PC-3 (cell line): ENCODE measurements at regions not wholly inside any gene's neighbourhood (a gene's known extent, or its start where the extent isn't known, plus 50 kb on each side); places are given as distances from the start of the nearest gene placed in this dataset.

Source experiments
- ATAC-seq: fragments of 200-7000 bp; cut with Tn5 transposase; 2 replicates; pipeline ENCODE4 v1.9.1; 2020; ENCODE audit warnings: mild to moderate bottlenecking, moderate library complexity
- BruUV-seq: library from RNA; stranded (reverse); fragments of 400-500 nt; replicated peaks from 2 replicates; lab custom pipeline; 2021; lab: Mats Ljungman, UMichigan
- CTCF ChIA-PET: fragments of 300-600 bp; sonication (Branson Sonifier 250); formaldehyde crosslinking; loops from one replicate; lab custom pipeline; 2022; ENCODE audit warnings: antibody characterized with exemption; lab: Charles Lee
- POLR2A ChIA-PET: fragments of 300-600 bp; sonication (Branson Sonifier 250); formaldehyde crosslinking; loops from one replicate; lab custom pipeline; 2022; ENCODE audit warnings: antibody characterized with exemption; ENCODE audit not compliant: unreplicated experiment; lab: Charles Lee
- DNase-seq: peaks from one replicate; pipeline ENCODE4 v3.0.0-alpha.2; 2015
- H2AFZ ChIP-seq: fragments of 300-600 bp; sonication (generic); 2 replicates; pipeline ENCODE4 v1.6.0; 2016; ENCODE audit warnings: antibody characterized with exemption, low read length
- H3F3A ChIP-seq: fragments of 300-600 bp; sonication (generic); one replicate; pipeline ENCODE4 v1.6.0; 2017; ENCODE audit warnings: antibody characterized with exemption, low read length, control low read depth, mild to moderate bottlenecking; ENCODE audit not compliant: unreplicated experiment
- H3K27ac ChIP-seq: fragments of 300-600 bp; sonication (generic); 2 replicates; pipeline ENCODE4 v1.5.1; 2016; ENCODE audit warnings: mild to moderate bottlenecking, low read length
- H3K27me3 ChIP-seq: fragments of 300-600 bp; sonication (generic); 2 replicates; pipeline ENCODE4 v1.6.1; 2016; ENCODE audit warnings: low read length, mixed read lengths
- H3K36me3 ChIP-seq: fragments of 300-600 bp; sonication (generic); 2 replicates; pipeline ENCODE4 v1.6.1; 2016; ENCODE audit warnings: low read depth, mixed run types, low read length, mixed read lengths
- H3K4me1 ChIP-seq: fragments of 300-600 bp; sonication (generic); 2 replicates; pipeline ENCODE4 v1.5.1; 2016; ENCODE audit warnings: low read length; ENCODE audit not compliant: insufficient read depth
- H3K4me2 ChIP-seq: fragments of 300-600 bp; sonication (generic); 2 replicates; pipeline ENCODE4 v1.6.0; 2016; ENCODE audit warnings: low read length
- H3K4me3 ChIP-seq: fragments of 300-600 bp; sonication (generic); 2 replicates; pipeline ENCODE4 v1.5.1; 2016; ENCODE audit warnings: mild to moderate bottlenecking, low read length, mixed read lengths
- H3K79me2 ChIP-seq: fragments of 300-600 bp; sonication (generic); 2 replicates; pipeline ENCODE4 v1.6.1; 2017; ENCODE audit warnings: low read length, mixed read lengths
- H3K9ac ChIP-seq: fragments of 300-600 bp; sonication (generic); 2 replicates; pipeline ENCODE4 v1.6.0; 2016; ENCODE audit warnings: mild to moderate bottlenecking, low read length
- H3K9me2 ChIP-seq: fragments of 300-600 bp; sonication (generic); replicated peaks from 2 replicates; pipeline ENCODE4 v1.6.1; 2016; ENCODE audit warnings: mixed run types, low read length, mixed read lengths
- H3K9me3 ChIP-seq: fragments of 300-600 bp; sonication (generic); 2 replicates; pipeline ENCODE4 v1.6.1; 2016; ENCODE audit warnings: low read length, mixed read lengths
- H4K20me1 ChIP-seq: fragments of 300-600 bp; sonication (generic); 2 replicates; pipeline ENCODE4 v1.6.1; 2016; ENCODE audit warnings: low read length, mixed read lengths
- CTCF ChIP-seq: fragments of 300-600 bp; sonication (generic); conservative IDR thresholded peaks from 2 replicates; pipeline ENCODE4 v1.5.1; 2017; ENCODE audit warnings: antibody characterized with exemption, low read depth, mild to moderate bottlenecking, low read length
- EZH2 ChIP-seq: fragments of 300-600 bp; sonication (generic); IDR thresholded peaks from one replicate; pipeline ENCODE4 v1.6.1; 2017; ENCODE audit warnings: antibody characterized with exemption, mild to moderate bottlenecking, low read length; ENCODE audit not compliant: unreplicated experiment
- EZH2phosphoT487 ChIP-seq: fragments of 300-600 bp; sonication (generic); IDR thresholded peaks from 2 replicates; pipeline ENCODE4 v1.6.1; 2018; ENCODE audit warnings: mild to moderate bottlenecking, antibody characterized with exemption, low read length, borderline replicate concordance
- intact Hi-C: fragments of 100-400 bp; cut with micrococcal nuclease; formaldehyde crosslinking; loops from 2 replicates; pipeline ENCODE4 v1.9.0; 2023

- H3F3A ChIP-seq, result no peaks in the 10 kb centered on the region
- H2AFZ ChIP-seq, result no peak overlapping the region
- CTCF ChIA-PET, result no interaction called here
- ATAC-seq (no peak), DNase-seq (no peak)
- H3K4me2 ChIP-seq, result no peak overlapping the region
- no peak overlapping the region for H3K27ac ChIP-seq
- no peaks in the 10 kb centered on the region for H3K27me3 ChIP-seq
- H3K9me3 ChIP-seq, result no peaks in the 10 kb centered on the region
- TF ChIP-seq EZH2 (no peak), CTCF (no peak), EZH2phosphoT487 (no peak)
- H3K4me3 ChIP-seq, result no peak overlapping the region
- POLR2A ChIA-PET, result no interaction called here
- no peaks in the 10 kb centered on the region for H4K20me1 ChIP-seq
- BruUV-seq, result no TSS peak
- no peaks in the 10 kb centered on the region for H3K36me3 ChIP-seq
- no peaks in the 10 kb centered on the region for H3K9me2 ChIP-seq
- intact Hi-C loops, result no loop called here
- no peak overlapping the region for H3K9ac ChIP-seq
- no peaks in the 10 kb centered on the region for H3K79me2 ChIP-seq
- H3K4me1 ChIP-seq, result no peaks in the 10 kb centered on the region
These were observed 545.5 kb downstream of the CBLN2 start for GRCh38 chr18:71998547-71999097.

- ChIA-PET POLR2A (no interaction called here), CTCF (interaction anchor here (0.6 kb wide), 1 partner anchor 1065 kb away, joined by 5 read pairs; no protein-coding TSS in a partner anchor)
- no TSS peak for BruUV-seq
- Histone ChIP-seq H3K27me3 (no peaks in the 10 kb centered on the region), H3K4me3 (no peak overlapping the region), H4K20me1 (no peaks in the 10 kb centered on the region), H3K9me3 (no peaks in the 10 kb centered on the region), H3K9ac (no peak overlapping the region), H3K79me2 (no peaks in the 10 kb centered on the region), H3K4me2 (no peak overlapping the region), H3K4me1 (no peaks in the 10 kb centered on the region), H3F3A (no peaks in the 10 kb centered on the region), H2AFZ (no peak overlapping the region), H3K9me2 (no peaks in the 10 kb centered on the region), H3K36me3 (no peaks in the 10 kb centered on the region), H3K27ac (no peak overlapping the region)
- intact Hi-C loops, result no loop called here
- 0 out of 2 replicates have a peak, but pooled peaks have one; percentile 33 for ATAC-seq
- no peak for TF ChIP-seq EZH2
- no peak for TF ChIP-seq CTCF
- TF ChIP-seq EZH2phosphoT487, result no peak
- peak; percentile 18 for DNase-seq
These were observed 548.2 kb downstream of the CBLN2 start for GRCh38 chr18:71995904-71996465.

DNA sequence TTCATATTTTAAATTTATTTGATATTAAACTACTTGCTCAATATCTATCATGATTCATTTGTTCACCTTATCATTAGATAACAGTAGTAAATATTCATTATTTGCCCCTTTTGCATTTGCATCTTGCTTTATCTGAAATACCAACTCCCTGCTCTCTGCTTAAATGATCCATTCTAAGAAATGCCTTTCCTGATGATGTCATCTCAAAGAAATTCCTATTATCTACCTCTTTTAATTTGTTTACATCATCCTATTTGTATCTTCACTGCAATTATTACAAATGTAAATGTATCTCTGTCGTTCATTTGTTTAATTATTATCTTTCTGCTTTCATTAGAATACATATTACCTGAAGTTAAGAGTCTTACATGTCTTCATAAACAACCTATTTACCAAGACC, 549.9 kb downstream of the CBLN2 start:
- Histone ChIP-seq H2AFZ (no peak overlapping the region), H3K36me3 (no peaks in the 10 kb centered on the region), H3K4me3 (no peak overlapping the region), H4K20me1 (no peaks in the 10 kb centered on the region), H3K27ac (no peak overlapping the region), H3K9ac (no peak overlapping the region), H3K9me2 (no peaks in the 10 kb centered on the region), H3K9me3 (no peaks in the 10 kb centered on the region), H3F3A (no peaks in the 10 kb centered on the region), H3K4me1 (no peaks in the 10 kb centered on the region), H3K79me2 (no peaks in the 10 kb centered on the region), H3K4me2 (no peak overlapping the region), H3K27me3 (no peaks in the 10 kb centered on the region)
- no peak for TF ChIP-seq EZH2phosphoT487
- TF ChIP-seq EZH2, result no peak
- TF ChIP-seq CTCF, result no peak
- CTCF ChIA-PET, result no interaction called here
- no TSS peak for BruUV-seq
- no peak for DNase-seq
- intact Hi-C loops, result no loop called here
- ATAC-seq, result no peak
- POLR2A ChIA-PET, result no interaction called here
